ENCODE measurements at regions not wholly inside any gene's neighbourhood (a gene's known extent, or its start where the extent isn't known, plus 50 kb on each side); places are given as distances from the start of the nearest gene placed in this dataset.

GRCh38 chr18:44533071-44533470 is 147.6 kb upstream of the SETBP1 start:
- TF ChIP-seq CTCF (IDR thresholded peaks at IDR 0.05; ENCODE audit: low read depth, low read length) (no peak), MYC (IDR thresholded peaks at IDR 0.05; ENCODE audit: low read depth, low read length) (no peak), POLR2A (IDR thresholded peaks at IDR 0.05; ENCODE audit: extremely low read depth, insufficient read length) (no peak)
- TF ChIP-seq, protein P1, sequence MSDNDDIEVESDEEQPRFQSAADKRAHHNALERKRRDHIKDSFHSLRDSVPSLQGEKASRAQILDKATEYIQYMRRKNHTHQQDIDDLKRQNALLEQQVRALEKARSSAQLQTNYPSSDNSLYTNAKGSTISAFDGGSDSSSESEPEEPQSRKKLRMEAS (IDR thresholded peaks at IDR 0.05; ENCODE audit: low read depth, low read length): no peak
- H3K4me3 ChIP-seq (ENCODE audit: low read depth, low read length): no peak overlapping the region
- no peak for DNase-seq (ENCODE audit: low read depth)

- H3K4me3 ChIP-seq (ENCODE audit: low read depth, low read length): no peak overlapping the region
- TF ChIP-seq MYC (IDR thresholded peaks at IDR 0.05; ENCODE audit: low read depth, low read length) (no peak), POLR2A (IDR thresholded peaks at IDR 0.05; ENCODE audit: extremely low read depth, insufficient read length) (no peak), CTCF (IDR thresholded peaks at IDR 0.05; ENCODE audit: low read depth, low read length) (no peak)
- TF ChIP-seq, protein P1 (IDR thresholded peaks at IDR 0.05; ENCODE audit: low read depth, low read length): no peak
- DNase-seq (ENCODE audit: low read depth): no peak
Measured at GRCh38 chr18:44536046-44536445, 144.6 kb upstream of the SETBP1 start.

GRCh38 chr18:44536619-44537018 is 144.1 kb upstream of the SETBP1 start:
- no peak for TF ChIP-seq CTCF (IDR thresholded peaks at IDR 0.05; ENCODE audit: low read depth, low read length)
- no peak for TF ChIP-seq POLR2A (IDR thresholded peaks at IDR 0.05; ENCODE audit: extremely low read depth, insufficient read length)
- TF ChIP-seq MYC (IDR thresholded peaks at IDR 0.05; ENCODE audit: low read depth, low read length): no peak
- TF ChIP-seq, protein P1 (IDR thresholded peaks at IDR 0.05; ENCODE audit: low read depth, low read length): no peak
- no peak for DNase-seq (ENCODE audit: low read depth)
- no peak overlapping the region for H3K4me3 ChIP-seq (ENCODE audit: low read depth, low read length)

- DNase-seq (ENCODE audit: low read depth): no peak
- TF ChIP-seq MYC (IDR thresholded peaks at IDR 0.05; ENCODE audit: low read depth, low read length) (no peak), POLR2A (IDR thresholded peaks at IDR 0.05; ENCODE audit: extremely low read depth, insufficient read length) (no peak), CTCF (IDR thresholded peaks at IDR 0.05; ENCODE audit: low read depth, low read length) (no peak)
- TF ChIP-seq, protein P1 (IDR thresholded peaks at IDR 0.05; ENCODE audit: low read depth, low read length): no peak
- no peak overlapping the region for H3K4me3 ChIP-seq (ENCODE audit: low read depth, low read length)
Measured at GRCh38 chr18:44537526-44537925, 143.2 kb upstream of the SETBP1 start.

- no peak for DNase-seq (ENCODE audit: low read depth)
- H3K4me3 ChIP-seq (ENCODE audit: low read depth, low read length): no peak overlapping the region
- TF ChIP-seq, protein P1 (IDR thresholded peaks at IDR 0.05; ENCODE audit: low read depth, low read length): no peak
- TF ChIP-seq POLR2A (IDR thresholded peaks at IDR 0.05; ENCODE audit: extremely low read depth, insufficient read length): no peak
- no peak for TF ChIP-seq MYC (IDR thresholded peaks at IDR 0.05; ENCODE audit: low read depth, low read length)
- TF ChIP-seq CTCF (IDR thresholded peaks at IDR 0.05; ENCODE audit: low read depth, low read length): no peak
Measured at GRCh38 chr18:44539926-44540325, 140.8 kb upstream of the SETBP1 start.

GRCh38 chr18:44541159-44541558 is 139.5 kb upstream of the SETBP1 start:
- no peak for DNase-seq (ENCODE audit: low read depth)
- TF ChIP-seq MYC (IDR thresholded peaks at IDR 0.05; ENCODE audit: low read depth, low read length): no peak
- no peak for TF ChIP-seq CTCF (IDR thresholded peaks at IDR 0.05; ENCODE audit: low read depth, low read length)
- TF ChIP-seq, protein P1 (IDR thresholded peaks at IDR 0.05; ENCODE audit: low read depth, low read length): no peak
- TF ChIP-seq POLR2A (IDR thresholded peaks at IDR 0.05; ENCODE audit: extremely low read depth, insufficient read length): no peak
- no peak overlapping the region for H3K4me3 ChIP-seq (ENCODE audit: low read depth, low read length)
